HAP-1 (cell line): ENCODE measurements at regions not wholly inside any gene's neighbourhood (a gene's known extent, or its start where the extent isn't known, plus 50 kb on each side); places are given as distances from the start of the nearest gene placed in this dataset.

Experiments
- DNase-seq, 2 experiments: peaks; one replicate each; pipeline ENCODE4 v3.0.0-alpha.2; 2016 to 2020; ENCODE audit warnings: low spot score in 2 of 2
- H3K27me3 ChIP-seq: fragments of 250-450 bp; sonication (Bioruptor Pico); 2 replicates; pipeline ENCODE4 v1.5.1; 2020; ENCODE audit warnings: low read depth, mild to moderate bottlenecking, moderate library complexity
- H3K36me3 ChIP-seq: fragments of 250-450 bp; sonication (Bioruptor Pico); replicated peaks from 2 replicates; pipeline ENCODE4 v1.5.1; 2020; ENCODE audit warnings: mild to moderate bottlenecking
- H3K4me1 ChIP-seq: fragments of 250-450 bp; sonication (Bioruptor Pico); 2 replicates; pipeline ENCODE4 v1.5.1; 2020; ENCODE audit warnings: mild to moderate bottlenecking
- H3K4me3 ChIP-seq: fragments of 250-450 bp; sonication (Bioruptor Pico); 2 replicates; pipeline ENCODE4 v1.5.1; 2020; ENCODE audit warnings: mild to moderate bottlenecking, moderate library complexity
- H3K9me3 ChIP-seq: fragments of 250-450 bp; sonication (Bioruptor Pico); 2 replicates; pipeline ENCODE4 v1.5.1; 2020; ENCODE audit warnings: mild to moderate bottlenecking, moderate library complexity
- in situ Hi-C: fragments of 300-500 bp; cut with MboI; formaldehyde crosslinking; loops from 3 replicates; pipeline ENCODE4 v1.14.3; 2020; ENCODE audit warnings: low sequenced_read_pairs, inconsistent platforms, mixed read lengths

DNA sequence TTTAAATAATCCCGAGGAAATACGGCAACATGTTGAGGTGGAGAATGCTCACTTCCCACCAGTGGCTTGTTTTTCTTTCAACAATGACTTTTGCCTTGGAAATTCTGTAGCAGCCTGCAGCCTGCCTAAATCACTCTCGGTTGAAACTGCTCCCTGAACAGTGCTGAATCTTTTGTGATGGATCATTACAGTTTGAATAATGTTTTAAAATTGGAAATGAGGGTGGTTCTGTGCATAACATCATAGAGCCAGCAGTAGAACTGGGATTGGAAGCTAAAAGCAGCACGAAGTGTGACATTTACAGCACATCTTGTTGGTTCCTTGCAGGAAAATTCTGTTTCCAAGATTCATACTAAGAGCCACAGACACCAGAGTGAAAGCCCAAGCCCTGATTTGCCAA, 74.1 kb upstream of the GPR12 start:
- Histone ChIP-seq H3K4me1 (no peaks in the 10 kb centered on the region), H3K27me3 (no peaks in the 10 kb centered on the region), H3K36me3 (no peaks in the 10 kb centered on the region), H3K4me3 (no peak overlapping the region), H3K9me3 (no peaks in the 10 kb centered on the region)
- in situ Hi-C loops, result no loop called here
- no peak for DNase-seq

DNA sequence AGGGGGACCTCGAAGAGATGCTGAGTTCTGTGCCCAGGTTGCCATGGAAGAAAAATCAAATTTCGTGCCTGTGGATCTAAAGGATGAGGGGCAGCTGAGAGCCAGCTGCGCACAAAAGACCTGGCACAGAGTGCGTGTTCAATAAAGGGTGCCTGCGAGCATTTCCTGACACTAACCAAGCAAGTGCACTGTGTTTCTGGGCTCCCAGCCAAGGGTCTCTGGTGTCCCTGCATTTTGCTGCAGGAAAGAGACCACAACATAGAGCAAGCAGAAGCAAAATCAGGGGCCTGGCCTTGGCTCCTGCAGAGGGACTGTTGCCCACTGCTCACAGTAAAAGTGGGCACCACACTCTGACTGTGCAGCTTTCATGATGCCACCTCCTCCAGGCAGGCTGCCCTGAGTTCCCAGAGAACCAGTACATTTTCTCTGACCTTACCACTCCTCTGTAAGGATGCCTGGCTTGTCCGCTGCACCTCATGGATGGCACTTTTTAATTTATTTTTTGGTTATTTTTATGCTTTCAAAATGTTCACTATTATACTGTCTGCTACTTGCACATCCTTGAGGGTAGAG, 70.8 kb upstream of the GPR12 start:
- in situ Hi-C loops, result no loop called here
- H3K4me3 ChIP-seq, result no peak overlapping the region

DNA sequence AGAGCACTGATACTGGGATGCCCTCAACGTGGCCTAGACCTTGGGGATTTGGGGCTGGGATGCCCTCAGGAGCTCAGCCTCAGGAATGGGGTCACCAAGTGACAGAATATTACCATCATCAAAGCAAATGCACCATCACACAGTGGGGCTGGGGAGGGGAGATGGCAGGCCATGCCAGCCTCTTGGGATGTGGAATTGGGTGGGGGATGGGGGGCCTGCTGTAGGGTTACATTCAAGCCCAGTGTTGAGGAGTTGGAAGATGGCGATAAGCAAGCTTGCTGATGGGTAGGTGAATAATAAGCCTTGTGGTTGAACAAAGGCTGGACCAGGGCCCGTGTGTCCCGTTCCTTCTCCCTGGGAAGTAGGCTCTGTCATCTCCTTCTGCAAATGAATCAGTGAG, 69.1 kb upstream of the GPR12 start:
- in situ Hi-C loops, result no loop called here
- no peaks in the 10 kb centered on the region for H3K36me3 ChIP-seq
- H3K27me3 ChIP-seq, result no peaks in the 10 kb centered on the region
- DNase-seq, result no peak
- no peaks in the 10 kb centered on the region for H3K4me1 ChIP-seq
- no peaks in the 10 kb centered on the region for H3K9me3 ChIP-seq
- H3K4me3 ChIP-seq, result no peak overlapping the region

More for the DNA sequence above, 70.8 kb upstream of the GPR12 start:
- Histone ChIP-seq H3K9me3 (no peaks in the 10 kb centered on the region), H3K4me1 (no peaks in the 10 kb centered on the region), H3K36me3 (no peaks in the 10 kb centered on the region), H3K27me3 (no peaks in the 10 kb centered on the region)
- no peak for DNase-seq

DNA sequence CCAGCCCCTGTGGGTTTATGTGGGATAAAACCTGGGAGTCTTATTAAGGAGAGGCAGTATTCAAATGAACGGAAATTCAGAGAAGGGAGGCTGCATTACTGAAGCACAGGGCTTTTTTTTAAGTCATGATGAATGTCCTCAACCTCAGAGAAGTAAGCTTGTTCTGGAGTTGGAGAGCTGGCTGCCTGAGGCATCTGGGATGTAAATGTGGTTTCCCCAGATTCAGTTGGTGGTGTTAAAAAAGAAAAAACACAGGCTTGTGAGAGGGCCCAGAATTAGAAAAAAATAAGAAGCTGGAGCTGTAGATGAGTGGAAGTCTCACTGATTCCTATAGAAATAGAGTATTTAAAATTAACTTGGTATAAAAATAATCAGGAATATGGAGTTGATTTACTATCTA, 64.0 kb upstream of the GPR12 start:
- no peaks in the 10 kb centered on the region for H3K4me1 ChIP-seq
- H3K27me3 ChIP-seq, result no peaks in the 10 kb centered on the region
- DNase-seq, result no peak
- in situ Hi-C loops, result no loop called here
- H3K9me3 ChIP-seq, result no peaks in the 10 kb centered on the region
- H3K36me3 ChIP-seq, result no peaks in the 10 kb centered on the region
- no peak overlapping the region for H3K4me3 ChIP-seq

DNA sequence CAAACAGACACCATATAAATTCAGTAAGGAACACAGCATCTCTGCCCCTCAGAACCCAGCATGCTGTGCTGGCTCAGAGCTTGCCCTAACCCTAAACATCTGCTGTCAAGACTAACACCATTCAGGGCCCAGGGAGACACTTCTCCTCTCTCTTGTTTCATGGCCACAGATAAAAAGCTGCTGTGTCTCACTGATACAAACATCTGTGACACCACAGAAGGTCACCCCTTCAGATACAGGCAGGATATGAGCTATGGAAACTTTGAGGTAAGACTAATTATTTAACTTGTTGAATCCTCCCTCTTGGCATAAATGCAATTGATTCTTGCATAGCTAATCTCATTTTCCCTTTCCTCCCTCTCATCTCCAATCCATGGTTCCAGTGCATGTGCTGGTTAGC, 61.6 kb upstream of the GPR12 start:
- Histone ChIP-seq H3K9me3 (no peaks in the 10 kb centered on the region), H3K36me3 (no peaks in the 10 kb centered on the region), H3K4me1 (no peaks in the 10 kb centered on the region), H3K4me3 (no peak overlapping the region), H3K27me3 (no peaks in the 10 kb centered on the region)
- DNase-seq, result no peak
- in situ Hi-C loops, result no loop called here

DNA sequence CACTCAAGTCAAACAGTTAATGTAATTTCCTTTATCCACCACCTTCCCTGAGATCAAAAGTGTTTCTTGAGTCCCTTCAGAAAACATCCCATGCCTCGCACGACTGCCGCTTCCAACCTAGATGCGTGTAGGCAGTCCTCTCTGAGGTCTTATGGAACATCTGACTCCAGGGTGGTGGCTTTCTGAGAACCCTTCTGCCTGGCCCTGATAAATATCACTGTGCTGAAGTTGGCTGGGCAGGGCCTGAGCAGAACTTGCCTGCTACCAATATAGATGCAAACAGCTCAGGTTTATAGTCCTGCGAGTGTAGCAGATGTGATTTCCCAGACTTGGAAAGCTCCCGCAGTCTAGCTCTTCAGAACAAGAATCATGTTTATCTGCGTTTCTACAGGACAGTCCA, 61.1 kb upstream of the GPR12 start:
- Histone ChIP-seq H3K9me3 (no peaks in the 10 kb centered on the region), H3K4me1 (no peaks in the 10 kb centered on the region), H3K4me3 (no peak overlapping the region), H3K36me3 (no peaks in the 10 kb centered on the region), H3K27me3 (no peaks in the 10 kb centered on the region)
- in situ Hi-C loops, result no loop called here
- no peak for DNase-seq

DNA sequence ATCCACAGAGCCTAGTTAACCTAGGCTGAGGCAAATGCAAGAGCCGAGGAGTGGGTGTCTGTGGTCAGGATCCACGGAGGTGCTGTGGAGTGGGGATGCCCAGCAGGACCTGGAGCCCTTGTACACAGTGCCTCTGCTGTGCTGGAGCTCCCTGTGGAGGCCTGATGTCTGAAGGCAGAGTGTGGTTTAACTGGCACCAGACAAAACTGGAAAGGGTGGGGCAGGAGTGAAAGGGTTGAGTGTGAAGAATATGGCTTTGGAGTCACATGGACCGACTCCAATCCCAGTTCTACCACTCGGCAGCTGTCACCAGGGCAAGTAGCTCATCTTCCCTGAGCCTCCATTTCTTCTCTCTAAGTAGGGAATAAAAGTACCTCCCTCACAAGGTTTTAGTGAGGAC, 60.3 kb upstream of the GPR12 start:
- Histone ChIP-seq H3K4me1 (no peaks in the 10 kb centered on the region), H3K27me3 (no peaks in the 10 kb centered on the region), H3K4me3 (no peak overlapping the region), H3K36me3 (no peaks in the 10 kb centered on the region), H3K9me3 (no peaks in the 10 kb centered on the region)
- in situ Hi-C loops, result no loop called here
- DNase-seq, result no peak

DNA sequence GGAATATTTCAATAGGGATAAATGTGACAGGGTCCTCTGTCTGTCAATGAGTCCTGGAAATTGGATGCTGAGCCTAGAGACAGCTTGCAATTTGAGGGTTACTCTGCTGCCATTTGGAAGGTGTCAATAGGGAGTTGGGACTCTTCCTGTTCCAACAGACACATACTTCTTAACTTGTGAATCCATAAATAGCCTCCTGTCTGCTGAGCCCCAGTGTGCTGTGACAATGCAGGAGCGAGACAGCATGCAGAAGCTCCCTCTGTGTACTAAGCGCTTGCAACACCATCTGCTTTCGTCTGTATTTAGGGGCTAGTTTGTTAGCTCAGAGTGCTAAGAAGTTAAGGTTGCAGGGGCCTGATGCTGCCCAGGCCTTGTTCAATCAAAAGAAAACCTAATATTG, 58.5 kb upstream of the GPR12 start:
- DNase-seq, result no peak
- Histone ChIP-seq H3K27me3 (no peaks in the 10 kb centered on the region), H3K4me3 (no peak overlapping the region), H3K36me3 (no peaks in the 10 kb centered on the region), H3K9me3 (no peaks in the 10 kb centered on the region), H3K4me1 (no peaks in the 10 kb centered on the region)
- in situ Hi-C loops, result no loop called here

DNA sequence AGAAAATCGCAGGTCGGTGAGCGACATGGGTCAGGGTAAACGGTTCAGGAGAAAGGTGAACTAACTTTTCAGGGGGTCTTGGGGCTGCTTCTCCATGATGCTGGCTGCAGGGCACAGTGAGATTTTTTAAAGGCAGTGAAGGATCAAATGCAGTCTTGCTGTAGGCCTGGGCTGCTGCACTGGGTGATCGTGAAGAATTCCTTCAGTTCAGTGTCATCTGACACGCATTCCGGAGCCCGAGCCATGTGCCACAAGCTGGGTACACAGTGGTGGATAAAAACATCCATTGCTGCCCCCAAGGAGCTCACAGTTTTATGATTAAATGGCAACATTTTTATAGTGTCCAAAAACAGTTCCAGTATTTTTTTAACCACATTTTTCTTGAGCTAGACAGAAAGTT, 56.3 kb upstream of the GPR12 start:
- no peak for DNase-seq
- H3K4me3 ChIP-seq, result no peak overlapping the region
- no peaks in the 10 kb centered on the region for H3K9me3 ChIP-seq
- H3K27me3 ChIP-seq, result no peaks in the 10 kb centered on the region
- in situ Hi-C loops, result no loop called here
- H3K4me1 ChIP-seq, result no peaks in the 10 kb centered on the region
- no peaks in the 10 kb centered on the region for H3K36me3 ChIP-seq

DNA sequence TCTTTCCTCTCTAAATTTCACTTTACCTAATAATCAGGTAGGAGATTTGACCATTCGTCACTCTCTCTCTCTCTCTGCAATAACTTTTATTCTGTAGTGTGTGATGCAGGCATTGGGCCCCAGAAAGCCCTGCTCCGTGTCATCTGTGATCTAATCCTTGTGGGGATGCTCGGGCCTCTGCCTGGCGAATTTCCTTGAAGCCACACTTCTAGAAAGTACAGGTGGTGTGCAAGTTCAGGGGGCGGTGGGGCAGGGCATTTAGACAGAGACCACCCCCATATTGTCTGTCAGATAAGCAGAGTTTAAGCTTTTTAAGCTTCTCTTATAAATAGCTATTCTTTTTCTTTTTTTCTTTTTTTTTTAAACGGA, 53.4 kb upstream of the GPR12 start:
- no peaks in the 10 kb centered on the region for H3K27me3 ChIP-seq
- in situ Hi-C loops, result no loop called here

DNA sequence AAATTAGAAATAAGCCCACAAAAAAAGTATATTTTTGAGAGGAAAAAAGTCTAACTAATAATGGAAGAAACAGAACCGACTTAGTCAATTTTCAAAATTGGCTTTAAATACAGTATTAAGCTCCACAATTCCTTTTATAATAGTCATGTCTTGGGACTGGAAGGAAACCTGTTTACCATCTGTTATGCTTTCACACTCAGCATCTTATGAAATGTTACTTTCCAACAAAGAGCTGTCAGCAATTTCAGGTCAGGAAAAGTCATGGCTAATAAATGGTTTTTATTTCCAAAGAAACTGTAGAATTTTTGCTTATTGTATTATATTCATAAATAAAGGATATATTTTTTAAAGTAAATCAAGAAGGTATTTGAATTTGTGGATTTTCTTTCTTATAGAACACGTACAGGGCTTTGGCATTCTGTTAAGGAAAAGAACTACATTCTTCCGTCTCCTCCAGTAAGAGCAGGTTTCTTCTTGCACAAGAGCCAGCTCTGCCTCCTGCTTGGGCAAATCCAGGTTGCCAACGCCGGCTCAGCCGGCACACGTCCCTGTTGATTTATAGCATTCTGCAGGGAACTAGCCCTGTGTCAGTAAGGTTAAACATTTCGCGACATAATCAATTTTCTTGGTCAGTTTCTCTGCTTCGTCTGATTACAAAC, 52.9 kb upstream of the GPR12 start:
- DNase-seq, result no peak
- no peaks in the 10 kb centered on the region for H3K36me3 ChIP-seq

More for the DNA sequence above, 53.4 kb upstream of the GPR12 start:
- DNase-seq, result no peak
- H3K4me1 ChIP-seq, result no peaks in the 10 kb centered on the region
- no peaks in the 10 kb centered on the region for H3K9me3 ChIP-seq
- no peak overlapping the region for H3K4me3 ChIP-seq
- no peaks in the 10 kb centered on the region for H3K36me3 ChIP-seq

DNA sequence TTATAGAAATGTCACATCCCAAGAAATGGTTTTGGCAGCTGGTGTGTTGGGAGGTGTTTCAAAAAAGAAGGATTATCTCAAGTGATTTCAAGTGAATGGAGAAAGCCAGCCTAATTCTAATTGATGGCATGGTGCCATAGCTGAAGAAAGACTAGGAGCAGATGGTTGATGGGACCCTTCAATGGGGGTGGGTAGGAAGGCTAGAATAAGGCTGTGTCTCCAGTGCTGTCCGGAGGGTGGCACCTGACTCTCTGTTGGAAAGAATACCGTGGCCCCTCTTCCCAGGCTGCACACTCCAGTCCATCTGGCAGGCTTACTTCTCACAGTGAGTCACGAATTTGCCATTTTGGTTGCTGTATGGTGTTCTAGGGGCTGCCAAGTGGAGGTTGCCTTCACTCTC, 51.0 kb upstream of the GPR12 start:
- Histone ChIP-seq H3K27me3 (no peaks in the 10 kb centered on the region), H3K4me3 (no peak overlapping the region), H3K36me3 (no peaks in the 10 kb centered on the region), H3K9me3 (no peaks in the 10 kb centered on the region), H3K4me1 (no peaks in the 10 kb centered on the region)
- in situ Hi-C loops, result no loop called here
- DNase-seq, result no peak

More for the DNA sequence above, 52.9 kb upstream of the GPR12 start:
- H3K4me3 ChIP-seq, result no peak overlapping the region
- in situ Hi-C loops, result no loop called here
- H3K27me3 ChIP-seq, result no peaks in the 10 kb centered on the region
- no peaks in the 10 kb centered on the region for H3K4me1 ChIP-seq
- H3K9me3 ChIP-seq, result no peaks in the 10 kb centered on the region
